ENCODE measurements at regions not wholly inside any gene's neighbourhood (a gene's known extent, or its start where the extent isn't known, plus 50 kb on each side); places are given as distances from the start of the nearest gene placed in this dataset.

DNA sequence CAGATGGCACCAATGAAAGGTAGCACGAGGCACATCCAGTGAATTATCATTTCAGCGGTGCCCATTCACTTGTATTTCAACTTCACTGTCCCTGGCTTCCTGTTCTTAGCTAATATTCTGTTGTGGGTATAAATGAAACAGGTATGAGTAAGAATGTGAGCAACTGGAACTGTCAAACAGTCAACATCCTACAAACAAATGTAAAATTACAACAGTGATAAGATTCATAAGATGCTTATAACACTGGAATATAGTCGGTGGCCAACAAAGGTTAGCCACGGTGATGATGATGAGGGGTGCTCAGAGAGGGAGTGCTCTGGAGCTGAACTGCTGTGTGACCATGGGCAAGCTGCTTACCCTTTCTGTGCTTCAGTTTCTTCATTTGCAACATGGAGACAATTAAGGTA is 74.9 kb upstream of the TOX2 start:
- Histone ChIP-seq H3K36me3 (replicated peaks; ENCODE audit: insufficient read depth, low read depth) (no peaks in the 10 kb centered on the region), H3K27me3 (peaks cover 3% of the 10 kb centered on the region), H3K4me1 (ENCODE audit: insufficient read depth) (no peaks in the 10 kb centered on the region), H3K79me2 (no peaks in the 10 kb centered on the region), H2AFZ (no peak overlapping the region), H3K4me3 (no peak overlapping the region), H3K4me2 (no peak overlapping the region), H4K20me1 (ENCODE audit: insufficient read depth, poor library complexity, severe bottlenecking) (no peaks in the 10 kb centered on the region), H3K9me3 (ENCODE audit: low read depth) (no peaks in the 10 kb centered on the region), H3K9me2 (replicated peaks; ENCODE audit: insufficient read depth) (no peaks in the 10 kb centered on the region), H3K27ac (no peak overlapping the region)
- TF ChIP-seq EZH2 (IDR thresholded peaks at IDR 0.05; ENCODE audit: borderline replicate concordance) (no peak), EZH2phosphoT487 (IDR thresholded peaks at IDR 0.05; ENCODE audit: low read depth, severe bottlenecking, unreplicated experiment) (no peak)
- TF ChIP-seq, protein P1, sequence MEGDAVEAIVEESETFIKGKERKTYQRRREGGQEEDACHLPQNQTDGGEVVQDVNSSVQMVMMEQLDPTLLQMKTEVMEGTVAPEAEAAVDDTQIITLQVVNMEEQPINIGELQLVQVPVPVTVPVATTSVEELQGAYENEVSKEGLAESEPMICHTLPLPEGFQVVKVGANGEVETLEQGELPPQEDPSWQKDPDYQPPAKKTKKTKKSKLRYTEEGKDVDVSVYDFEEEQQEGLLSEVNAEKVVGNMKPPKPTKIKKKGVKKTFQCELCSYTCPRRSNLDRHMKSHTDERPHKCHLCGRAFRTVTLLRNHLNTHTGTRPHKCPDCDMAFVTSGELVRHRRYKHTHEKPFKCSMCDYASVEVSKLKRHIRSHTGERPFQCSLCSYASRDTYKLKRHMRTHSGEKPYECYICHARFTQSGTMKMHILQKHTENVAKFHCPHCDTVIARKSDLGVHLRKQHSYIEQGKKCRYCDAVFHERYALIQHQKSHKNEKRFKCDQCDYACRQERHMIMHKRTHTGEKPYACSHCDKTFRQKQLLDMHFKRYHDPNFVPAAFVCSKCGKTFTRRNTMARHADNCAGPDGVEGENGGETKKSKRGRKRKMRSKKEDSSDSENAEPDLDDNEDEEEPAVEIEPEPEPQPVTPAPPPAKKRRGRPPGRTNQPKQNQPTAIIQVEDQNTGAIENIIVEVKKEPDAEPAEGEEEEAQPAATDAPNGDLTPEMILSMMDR (IDR thresholded peaks at IDR 0.05; ENCODE audit: poor library complexity), result no peak
- WGBS (ENCODE audit: low lambda C conversion rate, missing lambda C conversion rate), result 90% methylated on average over 4 of the region's 4 CpGs
- DNase-seq (ENCODE audit: low spot score), result no peak

- 100% methylated on average over 1 of the region's 5 CpGs for WGBS (ENCODE audit: low lambda C conversion rate, missing lambda C conversion rate)
- H3K27me3 ChIP-seq, result peaks cover 3% of the 10 kb centered on the region
- no peak for TF ChIP-seq EZH2phosphoT487 (IDR thresholded peaks at IDR 0.05; ENCODE audit: low read depth, severe bottlenecking, unreplicated experiment)
- TF ChIP-seq EZH2 (IDR thresholded peaks at IDR 0.05; ENCODE audit: borderline replicate concordance), result no peak
- TF ChIP-seq, protein P1 (IDR thresholded peaks at IDR 0.05; ENCODE audit: poor library complexity), result no peak
Observed at GRCh38 chr20:43838703-43839060, 76.0 kb upstream of the TOX2 start.

DNA sequence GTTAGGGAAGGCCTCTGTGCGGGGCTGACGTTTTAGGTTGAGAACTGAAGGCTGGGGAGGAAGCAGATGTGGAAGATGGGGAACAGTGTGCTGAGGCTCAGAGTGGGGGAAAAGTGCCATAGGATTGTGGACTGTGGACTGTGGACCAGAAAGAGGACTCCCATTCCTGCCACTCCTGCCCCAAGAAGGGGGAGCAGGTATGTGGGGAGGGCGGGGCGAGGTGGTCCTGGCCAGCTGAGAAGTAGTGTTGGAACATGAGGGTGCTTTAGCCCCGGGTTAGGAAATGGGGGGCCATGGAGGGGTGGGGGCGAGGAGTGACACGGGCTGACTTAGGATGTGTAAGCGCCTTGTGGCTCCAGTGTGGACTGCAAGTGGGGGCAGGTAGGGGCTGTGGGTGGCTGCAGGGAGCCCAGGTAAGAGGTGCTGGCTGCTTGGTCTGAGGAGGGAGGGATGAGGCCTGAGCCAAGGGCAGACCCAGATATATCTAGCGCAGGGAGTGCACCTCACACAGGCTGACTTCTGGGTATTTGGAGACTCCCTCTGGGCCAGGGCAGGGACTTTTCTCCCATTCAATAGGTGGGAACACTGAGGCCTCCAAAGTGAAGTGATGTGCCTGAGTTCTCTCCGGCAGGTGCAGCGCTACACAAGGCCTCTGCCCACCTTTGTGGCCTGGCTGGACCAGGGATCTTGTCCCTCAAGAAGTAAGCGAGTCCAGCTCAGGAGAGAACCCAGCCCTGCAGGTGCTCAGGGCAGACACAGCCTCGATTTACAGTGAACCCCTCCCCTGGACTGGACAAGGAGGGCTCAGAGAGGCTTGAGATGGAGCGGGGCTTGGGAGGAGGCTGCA is 76.6 kb upstream of the TOX2 start:
- Histone ChIP-seq H3K27ac (no peak overlapping the region), H2AFZ (no peak overlapping the region), H3K4me2 (no peak overlapping the region), H3K27me3 (peaks cover 3% of the 10 kb centered on the region), H3K36me3 (replicated peaks; ENCODE audit: insufficient read depth, low read depth) (no peaks in the 10 kb centered on the region), H3K4me3 (no peak overlapping the region), H4K20me1 (ENCODE audit: insufficient read depth, poor library complexity, severe bottlenecking) (no peaks in the 10 kb centered on the region), H3K4me1 (ENCODE audit: insufficient read depth) (no peaks in the 10 kb centered on the region), H3K9me2 (replicated peaks; ENCODE audit: insufficient read depth) (no peaks in the 10 kb centered on the region), H3K79me2 (no peaks in the 10 kb centered on the region), H3K9me3 (ENCODE audit: low read depth) (no peaks in the 10 kb centered on the region)
- DNase-seq (ENCODE audit: low spot score), result no peak
- 94% methylated on average over 10 of the region's 14 CpGs for WGBS (ENCODE audit: low lambda C conversion rate, missing lambda C conversion rate)
- TF ChIP-seq, protein P1 (IDR thresholded peaks at IDR 0.05; ENCODE audit: poor library complexity), result no peak

More at GRCh38 chr20:43838703-43839060, 76.0 kb upstream of the TOX2 start:
- no peaks in the 10 kb centered on the region for H3K9me3 ChIP-seq (ENCODE audit: low read depth)
- no peaks in the 10 kb centered on the region for H3K79me2 ChIP-seq
- no peaks in the 10 kb centered on the region for H4K20me1 ChIP-seq (ENCODE audit: insufficient read depth, poor library complexity, severe bottlenecking)
- H3K9me2 ChIP-seq (replicated peaks; ENCODE audit: insufficient read depth), result no peaks in the 10 kb centered on the region
- no peaks in the 10 kb centered on the region for H3K4me1 ChIP-seq (ENCODE audit: insufficient read depth)
- H2AFZ ChIP-seq, result no peak overlapping the region
- no peaks in the 10 kb centered on the region for H3K36me3 ChIP-seq (replicated peaks; ENCODE audit: insufficient read depth, low read depth)
- no peak overlapping the region for H3K27ac ChIP-seq
- no peak overlapping the region for H3K4me3 ChIP-seq
- H3K4me2 ChIP-seq, result no peak overlapping the region
- no peak for DNase-seq (ENCODE audit: low spot score)
